CD4-positive, alpha-beta memory T cell (primary cell): ENCODE measurements at regions not wholly inside any gene's neighbourhood (a gene's known extent, or its start where the extent isn't known, plus 50 kb on each side); places are given as distances from the start of the nearest gene placed in this dataset.

ENCODE experiments used
- CTCF ChIA-PET: fragments of 350-600 bp; sonication (Branson Sonifier 250); formaldehyde crosslinking; loops from one replicate; lab custom pipeline; 2021; ENCODE audit warnings: inconsistent platforms; ENCODE audit not compliant: partially characterized antibody; lab: Charles Lee
- POLR2A ChIA-PET: fragments of 350-600 bp; sonication (Branson Sonifier 250); formaldehyde crosslinking; loops from one replicate; lab custom pipeline; 2021; ENCODE audit not compliant: partially characterized antibody; lab: Charles Lee
- DNase-seq, 5 donors: peaks; one replicate each; pipeline versions ENCODE4 v3.0.0 to v3.0.0-alpha.2; 2020 to 2022; ENCODE audit warnings: mixed read lengths in 1 of 5
- H3K27ac ChIP-seq: one replicate; pipeline ENCODE4 v1.7.0; 2013; ENCODE audit warnings: low read depth, low read length
- H3K27me3 ChIP-seq: 2 replicates; pipeline ENCODE4 v1.7.0; 2013; ENCODE audit warnings: mild to moderate bottlenecking, low read length, moderate library complexity; ENCODE audit not compliant: insufficient read depth
- H3K36me3 ChIP-seq: 2 replicates; pipeline ENCODE4 v1.7.0; 2013; ENCODE audit warnings: mild to moderate bottlenecking, low read length, moderate library complexity; ENCODE audit not compliant: insufficient read depth
- H3K4me1 ChIP-seq: 2 replicates; pipeline ENCODE4 v1.7.0; 2013; ENCODE audit warnings: mild to moderate bottlenecking, low read length, moderate library complexity; ENCODE audit not compliant: insufficient read depth
- H3K4me3 ChIP-seq, 2 donors: one replicate each; pipeline ENCODE4 v1.7.0; 2013; ENCODE audit warnings: low read length in 2 of 2, mild to moderate bottlenecking in 1 of 2
- H3K9me3 ChIP-seq, 2 donors: one replicate each; pipeline ENCODE4 v1.7.0; 2013; ENCODE audit warnings: low read length in 2 of 2, control low read depth in 1 of 2; ENCODE audit not compliant: control insufficient read depth in 1 of 2
- H3K27ac Mint-ChIP-seq, 7 donors: one replicate each; pipeline ENCODE4 v1.8.0; 2020 to 2021; ENCODE audit warnings: mixed read lengths in 7 of 7, mild to moderate bottlenecking in 6 of 7, inconsistent platforms in 3 of 7, moderate library complexity in 3 of 7
- H3K27me3 Mint-ChIP-seq, 2 donors: one replicate each; pipeline ENCODE4 v1.8.0; 2020 to 2021; ENCODE audit warnings: mixed read lengths in 2 of 2
- H3K36me3 Mint-ChIP-seq, 2 donors: one replicate each; pipeline ENCODE4 v1.8.0; 2020 to 2021; ENCODE audit warnings: mixed read lengths in 2 of 2, inconsistent platforms in 1 of 2, mild to moderate bottlenecking in 1 of 2
- H3K4me1 Mint-ChIP-seq, 4 donors: one replicate each; pipeline ENCODE4 v1.8.0; 2020 to 2021; ENCODE audit warnings: mixed read lengths in 4 of 4, mild to moderate bottlenecking in 1 of 4
- H3K4me3 Mint-ChIP-seq, 8 donors: one replicate each; pipeline ENCODE4 v1.8.0; 2020 to 2021; ENCODE audit warnings: mixed read lengths in 8 of 8, mild to moderate bottlenecking in 7 of 8, moderate library complexity in 6 of 8, inconsistent platforms in 3 of 8
- H3K9me3 Mint-ChIP-seq, 8 donors: one replicate each; pipeline ENCODE4 v1.8.0; 2020 to 2021; ENCODE audit warnings: mixed read lengths in 8 of 8, mild to moderate bottlenecking in 5 of 8, inconsistent platforms in 3 of 8, moderate library complexity in 1 of 8
- intact Hi-C: fragments of 100-400 bp; cut with micrococcal nuclease; formaldehyde crosslinking; loops from one replicate; pipeline ENCODE4 v1.15.1; 2023

DNA sequence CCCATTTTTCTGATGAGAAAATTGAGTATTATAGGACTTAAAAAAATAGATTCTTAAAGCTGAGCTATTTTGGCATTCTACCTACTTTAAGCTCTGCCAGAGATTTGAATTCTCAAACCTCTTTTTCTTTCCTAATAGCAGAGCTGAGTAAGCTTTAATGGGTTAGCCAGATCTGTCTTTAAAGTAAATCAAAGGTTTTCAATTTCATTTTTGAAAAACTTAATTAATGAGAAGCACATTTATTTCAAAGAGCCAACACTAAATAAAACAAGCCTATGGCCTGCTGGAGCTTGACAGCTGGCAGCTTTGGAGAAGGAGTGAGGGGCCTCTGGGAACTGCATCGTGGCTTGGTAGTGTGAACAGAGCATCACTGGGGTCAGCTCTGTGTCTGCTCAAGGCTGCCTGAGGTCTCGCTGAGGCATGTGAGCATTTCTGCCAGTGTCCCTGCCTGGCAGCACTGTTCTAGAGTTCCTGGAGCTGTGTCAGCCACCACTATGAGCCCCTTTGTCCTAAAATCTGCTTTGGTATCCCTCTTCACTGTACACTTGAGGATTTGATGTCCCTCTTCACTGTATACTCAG lies 50.4 kb upstream of the PRSS23 start:
- Mint-ChIP-seq H3K9me3 (peaks cover 0 to 2% (median 0%) of the 10 kb centered on the region in 8 donors), H3K4me3 (no peak overlapping the region), H3K27me3 (peaks cover 0 to 4% of the 10 kb centered on the region in 2 donors), H3K27ac (no peak overlapping the region), H3K4me1 (no peaks in the 10 kb centered on the region), H3K36me3 (no peaks in the 10 kb centered on the region)
- Histone ChIP-seq H3K36me3 (no peaks in the 10 kb centered on the region), H3K4me3 (no peak overlapping the region), H3K9me3 (no peaks in the 10 kb centered on the region), H3K4me1 (no peaks in the 10 kb centered on the region), H3K27me3 (no peaks in the 10 kb centered on the region), H3K27ac (no peak overlapping the region)
- ChIA-PET CTCF (no interaction called here), POLR2A (no interaction called here)
- no peak for DNase-seq
- intact Hi-C loops, result no loop called here

DNA sequence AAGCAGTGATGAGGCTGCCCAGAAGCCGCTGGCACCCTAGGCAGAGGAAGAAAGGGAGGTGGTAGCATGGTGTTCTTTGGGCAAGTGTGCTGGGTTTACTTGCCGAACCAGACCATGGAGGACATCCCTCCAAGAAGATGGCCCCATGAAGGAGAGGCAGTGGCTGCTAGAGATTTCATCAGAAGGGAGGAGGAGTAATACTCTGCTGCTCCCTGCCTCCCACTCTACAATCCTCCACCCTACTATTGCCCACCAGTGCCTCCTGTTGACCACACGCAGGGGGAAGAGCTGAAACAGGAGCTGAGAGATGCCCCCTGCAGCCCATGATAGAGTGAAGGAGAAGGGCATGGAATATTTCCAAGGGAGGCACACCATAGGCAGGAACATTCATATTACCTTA lies 51.0 kb upstream of the PRSS23 start:
- Mint-ChIP-seq H3K27ac (no peak overlapping the region), H3K36me3 (no peaks in the 10 kb centered on the region), H3K4me1 (no peaks in the 10 kb centered on the region), H3K9me3 (peaks cover 0 to 2% (median 0%) of the 10 kb centered on the region in 8 donors), H3K4me3 (no peak overlapping the region), H3K27me3 (peaks cover 0 to 4% of the 10 kb centered on the region in 2 donors)
- no peak for DNase-seq
- Histone ChIP-seq H3K27me3 (no peaks in the 10 kb centered on the region), H3K36me3 (no peaks in the 10 kb centered on the region), H3K27ac (no peak overlapping the region), H3K4me1 (no peaks in the 10 kb centered on the region), H3K9me3 (no peaks in the 10 kb centered on the region), H3K4me3 (no peak overlapping the region)
- intact Hi-C loops, result no loop called here
- CTCF ChIA-PET, result no interaction called here
- POLR2A ChIA-PET, result no interaction called here

DNA sequence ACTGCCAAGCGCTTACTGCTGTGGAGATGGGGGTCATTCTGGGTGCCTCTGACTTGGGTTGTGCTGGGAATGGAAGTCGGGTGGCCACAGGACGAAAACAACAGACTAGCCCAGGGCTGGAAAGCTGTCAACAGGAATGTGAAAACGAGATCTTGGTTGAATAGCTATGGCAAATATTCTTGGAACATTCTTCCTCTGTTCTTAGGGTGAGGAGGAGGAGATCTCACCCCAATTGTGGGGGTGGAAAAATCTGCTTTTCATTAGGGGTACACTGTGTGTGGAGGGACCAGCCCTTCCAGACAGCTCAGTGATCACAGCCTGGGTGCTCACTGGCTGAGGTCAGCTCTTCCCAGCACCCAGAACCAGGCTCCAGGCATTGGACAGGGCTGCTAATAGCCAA lies 52.0 kb upstream of the PRSS23 start:
- ChIA-PET CTCF (no interaction called here), POLR2A (no interaction called here)
- Histone ChIP-seq H3K9me3 (no peaks in the 10 kb centered on the region), H3K27me3 (no peaks in the 10 kb centered on the region), H3K4me3 (no peak overlapping the region), H3K4me1 (no peaks in the 10 kb centered on the region), H3K36me3 (no peaks in the 10 kb centered on the region), H3K27ac (no peak overlapping the region)
- Mint-ChIP-seq H3K36me3 (no peaks in the 10 kb centered on the region), H3K4me3 (no peak overlapping the region), H3K9me3 (peaks cover 0 to 2% (median 0%) of the 10 kb centered on the region in 8 donors), H3K4me1 (no peaks in the 10 kb centered on the region), H3K27me3 (peaks cover 0 to 4% of the 10 kb centered on the region in 2 donors), H3K27ac (no peak overlapping the region)
- intact Hi-C loops, result no loop called here
- DNase-seq, result no peak

DNA sequence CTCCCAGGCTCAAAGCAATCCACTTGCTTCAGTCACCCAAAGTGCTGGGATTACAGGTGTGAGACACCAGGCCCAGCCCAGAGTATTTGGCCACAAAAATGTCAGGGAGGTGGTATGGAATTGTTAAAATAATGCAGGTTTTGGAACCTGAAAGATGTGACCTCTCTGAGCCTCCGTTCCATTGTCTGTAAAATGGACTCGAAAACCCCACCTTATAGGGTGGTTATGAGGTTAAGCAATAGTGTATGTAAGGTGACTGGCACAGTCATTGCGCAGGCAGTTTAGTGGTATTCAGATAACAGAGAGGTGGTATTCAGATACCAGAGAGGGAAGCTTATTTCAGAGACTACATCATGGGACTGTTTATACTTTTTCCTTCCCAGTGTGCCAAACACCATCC lies 52.5 kb upstream of the PRSS23 start:
- H3K36me3 Mint-ChIP-seq, result no peaks in the 10 kb centered on the region
- no peaks in the 10 kb centered on the region for H3K9me3 ChIP-seq
- no peaks in the 10 kb centered on the region for H3K4me1 ChIP-seq
- ChIA-PET POLR2A (no interaction called here), CTCF (no interaction called here)
- H3K27me3 ChIP-seq, result no peaks in the 10 kb centered on the region
- H3K27ac ChIP-seq, result no peak overlapping the region
- intact Hi-C loops, result no loop called here
- no peak overlapping the region for H3K27ac Mint-ChIP-seq
- no peaks in the 10 kb centered on the region for H3K36me3 ChIP-seq
- peaks cover 0 to 2% (median 0%) of the 10 kb centered on the region in 8 donors for H3K9me3 Mint-ChIP-seq
- DNase-seq, result no peak
- H3K4me3 Mint-ChIP-seq, result no peak overlapping the region
- H3K4me1 Mint-ChIP-seq, result no peaks in the 10 kb centered on the region
- H3K27me3 Mint-ChIP-seq, result peaks cover 0 to 4% of the 10 kb centered on the region in 2 donors
- no peak overlapping the region for H3K4me3 ChIP-seq

DNA sequence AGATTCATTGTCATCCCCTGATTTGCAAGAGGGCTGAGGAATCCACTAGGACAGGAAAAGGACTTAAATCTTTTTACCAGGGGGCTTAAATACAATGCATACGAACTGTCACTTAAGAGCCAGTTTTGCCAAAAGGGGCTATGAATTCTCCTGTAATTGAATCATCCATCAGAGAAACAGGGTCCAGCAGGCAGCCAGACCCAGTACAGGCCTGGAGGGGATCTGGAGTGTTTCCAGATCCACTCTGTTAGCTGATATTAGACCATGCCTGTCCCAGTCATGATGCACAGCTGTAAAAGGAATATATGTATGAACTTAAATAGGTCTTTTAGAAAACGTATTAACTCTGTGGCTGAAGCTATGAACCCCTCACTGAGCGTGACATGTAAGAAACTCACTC lies 53.8 kb upstream of the PRSS23 start:
- no peaks in the 10 kb centered on the region for H3K9me3 ChIP-seq
- H3K4me3 ChIP-seq, result no peak overlapping the region
- Mint-ChIP-seq H3K4me1 (no peaks in the 10 kb centered on the region), H3K4me3 (no peak overlapping the region), H3K36me3 (no peaks in the 10 kb centered on the region), H3K27ac (no peak overlapping the region), H3K9me3 (peaks cover 0 to 2% (median 0%) of the 10 kb centered on the region in 8 donors), H3K27me3 (peaks cover 0 to 4% of the 10 kb centered on the region in 2 donors)
- H3K27ac ChIP-seq, result no peak overlapping the region
- no peaks in the 10 kb centered on the region for H3K27me3 ChIP-seq
- ChIA-PET POLR2A (no interaction called here), CTCF (no interaction called here)
- DNase-seq, result no peak
- intact Hi-C loops, result no loop called here
- no peaks in the 10 kb centered on the region for H3K36me3 ChIP-seq
- no peaks in the 10 kb centered on the region for H3K4me1 ChIP-seq

DNA sequence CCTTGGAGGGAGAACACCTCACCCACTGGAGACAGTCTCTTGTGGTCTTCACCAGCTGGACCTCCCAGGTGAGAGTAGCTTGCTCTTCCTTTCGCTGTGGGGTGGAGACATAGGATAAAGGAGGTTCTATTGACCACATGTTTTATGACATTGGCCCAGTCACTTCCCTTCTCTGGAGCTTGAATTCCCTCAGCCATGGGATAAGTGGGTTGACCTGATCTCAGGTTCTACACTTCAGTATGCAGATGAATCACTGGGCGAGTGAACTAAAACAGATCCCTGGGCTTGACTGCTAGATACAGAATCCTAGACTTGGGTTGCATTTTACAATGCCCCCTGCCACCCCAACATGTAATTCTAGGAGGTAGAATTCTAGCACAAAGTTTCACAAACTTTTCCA lies 54.8 kb upstream of the PRSS23 start:
- Mint-ChIP-seq H3K27me3 (no peaks in the 10 kb centered on the region), H3K4me3 (no peak overlapping the region), H3K9me3 (peaks cover 0 to 3% (median 0%) of the 10 kb centered on the region in 8 donors), H3K36me3 (no peaks in the 10 kb centered on the region), H3K27ac (no peak overlapping the region), H3K4me1 (no peaks in the 10 kb centered on the region)
- no peak overlapping the region for H3K27ac ChIP-seq
- ChIA-PET POLR2A (no interaction called here), CTCF (no interaction called here)
- no peaks in the 10 kb centered on the region for H3K9me3 ChIP-seq
- no peak for DNase-seq
- H3K36me3 ChIP-seq, result no peaks in the 10 kb centered on the region
- no peaks in the 10 kb centered on the region for H3K4me1 ChIP-seq
- intact Hi-C loops, result no loop called here
- no peaks in the 10 kb centered on the region for H3K27me3 ChIP-seq
- H3K4me3 ChIP-seq, result no peak overlapping the region

- Histone ChIP-seq H3K4me1 (no peaks in the 10 kb centered on the region), H3K9me3 (no peaks in the 10 kb centered on the region), H3K4me3 (no peak overlapping the region), H3K36me3 (no peaks in the 10 kb centered on the region), H3K27me3 (no peaks in the 10 kb centered on the region), H3K27ac (no peak overlapping the region)
- no peak overlapping the region for H3K4me3 Mint-ChIP-seq
- intact Hi-C loops, result no loop called here
- peaks cover 0 to 3% (median 0%) of the 10 kb centered on the region in 8 donors for H3K9me3 Mint-ChIP-seq
- CTCF ChIA-PET, result no interaction called here
- no peaks in the 10 kb centered on the region for H3K4me1 Mint-ChIP-seq
- H3K27me3 Mint-ChIP-seq, result peaks cover 0 to 2% of the 10 kb centered on the region in 2 donors
- H3K36me3 Mint-ChIP-seq, result no peaks in the 10 kb centered on the region
- POLR2A ChIA-PET, result no interaction called here
- H3K27ac Mint-ChIP-seq, result no peak overlapping the region
- DNase-seq, result no peak
These were observed 56.9 kb upstream of the PRSS23 start for GRCh38 chr11:86743223-86744118.
